HepG2 (cell line): ENCODE measurements at regions not wholly inside any gene's neighbourhood (a gene's known extent, or its start where the extent isn't known, plus 50 kb on each side); places are given as distances from the start of the nearest gene placed in this dataset.

Experiments used
- CHD2 ChIP-seq: IDR thresholded peaks from 2 replicates; pipeline ENCODE4 v1.6.1; 2011; ENCODE audit warnings: low read depth, low read length, improper control_type of control experiment
- GATA4 ChIP-seq: sonication (generic); IDR thresholded peaks from 2 replicates; pipeline ENCODE4 v1.6.1; 2016; ENCODE audit warnings: antibody characterized with exemption, low read depth, borderline replicate concordance
- HDAC6 ChIP-seq: fragments of 200-600 bp; sonication (generic); IDR thresholded peaks from 2 replicates; pipeline ENCODE4 v1.7.0; 2017; ENCODE audit warnings: mild to moderate bottlenecking, antibody characterized with exemption, low read length, low read depth
- KLF9 ChIP-seq: IDR thresholded peaks from 2 replicates; pipeline ENCODE4 v1.6.1; 2016; ENCODE audit warnings: low read depth
- NCOA1 ChIP-seq: sonication (generic); formaldehyde crosslinking; IDR thresholded peaks from 2 replicates; pipeline ENCODE4 v1.9.0; 2021; ENCODE audit warnings: missing genetic modification reagents
- PHF8 ChIP-seq: sonication (generic); formaldehyde crosslinking; IDR thresholded peaks from 2 replicates; pipeline ENCODE4 v1.5.0; 2020; ENCODE audit warnings: missing genetic modification reagents
- PPARG ChIP-seq: conservative IDR thresholded peaks from 2 replicates; pipeline ENCODE4 v1.6.1; 2016; ENCODE audit warnings: missing biosample characterization, missing genetic modification reagents
- RELA ChIP-seq: sonication (generic); formaldehyde crosslinking; IDR thresholded peaks from 2 replicates; pipeline ENCODE4 v1.4.0; 2020; ENCODE audit warnings: missing genetic modification reagents
- SKI ChIP-seq: fragments of 450-650 bp; IDR thresholded peaks from one replicate; pipeline ENCODE4 v1.6.1; 2018; ENCODE audit warnings: mild to moderate bottlenecking; ENCODE audit not compliant: partially characterized antibody
- SMAD1 ChIP-seq: sonication (generic); formaldehyde crosslinking; IDR thresholded peaks from 2 replicates; pipeline ENCODE4 v1.4.0; 2020; ENCODE audit warnings: missing genetic modification reagents, low read depth, mild to moderate bottlenecking, borderline replicate concordance
- SMAD9 ChIP-seq: sonication (generic); formaldehyde crosslinking; IDR thresholded peaks from 2 replicates; pipeline ENCODE4 v1.5.1; 2020; ENCODE audit warnings: mild to moderate bottlenecking, missing genetic modification reagents
- TSC22D2 ChIP-seq: sonication (generic); formaldehyde crosslinking; IDR thresholded peaks from 2 replicates; pipeline ENCODE4 v1.5.1; 2020; ENCODE audit warnings: missing genetic modification reagents, mild to moderate bottlenecking, borderline replicate concordance
- ZC3H13 ChIP-seq: sonication (generic); formaldehyde crosslinking; IDR thresholded peaks from 2 replicates; pipeline ENCODE4 v1.8.1; 2023; ENCODE audit warnings: mild to moderate bottlenecking, missing genetic modification reagents, moderate library complexity
- ZNF251 ChIP-seq: sonication (generic); formaldehyde crosslinking; IDR thresholded peaks from 2 replicates; pipeline ENCODE4 v1.9.0; 2021; ENCODE audit warnings: mild to moderate bottlenecking, missing genetic modification reagents
- ZNF256 ChIP-seq: sonication (generic); formaldehyde crosslinking; conservative IDR thresholded peaks from 2 replicates; pipeline ENCODE4 v1.4.0; 2020; ENCODE audit warnings: missing genetic modification reagents
- ZNF260 ChIP-seq: sonication (generic); formaldehyde crosslinking; IDR thresholded peaks from 2 replicates; pipeline ENCODE4 v1.4.0; 2020; ENCODE audit warnings: missing genetic modification reagents, low read depth, mild to moderate bottlenecking, borderline replicate concordance
- ZNF326 ChIP-seq: sonication (generic); formaldehyde crosslinking; IDR thresholded peaks from 2 replicates; pipeline ENCODE4 v1.4.0; 2020; ENCODE audit warnings: missing genetic modification reagents, borderline replicate concordance
- ZNF34 ChIP-seq: sonication (generic); formaldehyde crosslinking; IDR thresholded peaks from 2 replicates; pipeline ENCODE4 v1.4.0; 2020; ENCODE audit warnings: mild to moderate bottlenecking, missing genetic modification reagents, borderline replicate concordance
- ZNF589 ChIP-seq: sonication (generic); formaldehyde crosslinking; conservative IDR thresholded peaks from 2 replicates; pipeline ENCODE4 v1.8.0; 2022; ENCODE audit warnings: mild to moderate bottlenecking, moderate library complexity, missing genetic modification reagents
- ZNF737 ChIP-seq: sonication (generic); formaldehyde crosslinking; IDR thresholded peaks from 2 replicates; pipeline ENCODE4 v1.5.0; 2020; ENCODE audit warnings: missing genetic modification reagents, mild to moderate bottlenecking, borderline replicate concordance
- ZNF792 ChIP-seq: IDR thresholded peaks from 2 replicates; pipeline ENCODE4 v1.6.1; 2016
- ZNF850 ChIP-seq: sonication (generic); formaldehyde crosslinking; conservative IDR thresholded peaks from 2 replicates; pipeline ENCODE4 v1.9.0; 2021; ENCODE audit warnings: mild to moderate bottlenecking, missing genetic modification reagents
- ZNF891 ChIP-seq: sonication (generic); formaldehyde crosslinking; IDR thresholded peaks from 2 replicates; pipeline ENCODE4 v1.5.0; 2020; ENCODE audit warnings: mild to moderate bottlenecking, missing genetic modification reagents
- ZSCAN9 ChIP-seq: IDR thresholded peaks from 2 replicates; pipeline ENCODE4 v1.6.1; 2016; ENCODE audit warnings: borderline replicate concordance
- TF ChIP-seq, protein P1 (sequence below), 2 experiments: IDR thresholded peaks; 2 replicates each; pipeline ENCODE4 v1.6.1; 2011 to 2012; ENCODE audit warnings: low read length in 2 of 2, borderline replicate concordance in 1 of 2, low read depth in 1 of 2, mild to moderate bottlenecking in 1 of 2, moderate library complexity in 1 of 2
- TF ChIP-seq, protein P2 (sequence below): sonication (generic); formaldehyde crosslinking; IDR thresholded peaks from 2 replicates; pipeline ENCODE4 v1.5.1; 2020; ENCODE audit warnings: missing genetic modification reagents, mild to moderate bottlenecking, borderline replicate concordance

DNA sequence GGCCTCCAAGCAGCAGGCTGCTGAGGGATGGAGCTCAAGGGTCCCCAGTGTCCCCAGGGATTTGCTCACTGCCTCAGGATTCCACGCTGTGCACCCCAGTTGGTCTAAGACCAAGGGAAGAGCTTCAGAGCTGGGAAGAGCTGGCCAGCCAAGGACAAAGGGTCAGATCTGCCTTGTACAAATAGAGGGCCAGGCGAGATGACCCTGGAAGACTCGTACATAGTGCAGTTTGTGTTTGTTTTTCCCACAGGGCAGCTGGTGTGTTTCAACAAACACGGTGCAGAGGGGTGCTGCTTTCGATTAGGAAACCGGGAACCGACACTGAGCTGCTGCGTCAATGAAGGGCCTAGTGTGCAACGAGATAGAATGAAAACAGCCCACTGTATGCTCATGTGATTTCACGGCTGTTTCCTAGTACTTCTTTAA lies 56.1 kb upstream of the TRPM1 start (continued):
- TF ChIP-seq RELA (CRISPR knock-in tag) (no peak), ZNF792 (CRISPR knock-in tag) (peak; percentile 46; the same call in 1 of the 2 replicates), ZNF251 (CRISPR knock-in tag) (no peak), HDAC6 (no peak), PPARG (CRISPR knock-in tag) (peak; percentile 88; the same call in 1 of the 2 replicates), ZSCAN9 (CRISPR knock-in tag) (peak; percentile 77), ZNF891 (no peak), PHF8 (CRISPR knock-in tag) (no peak), ZNF326 (CRISPR knock-in tag) (no peak), GATA4 (peak; percentile 81; the same call in 1 of the 2 replicates), CHD2 (0 out of 2 replicates have a peak, but pooled peaks have one; percentile 24), ZNF737 (no peak), ZNF260 (CRISPR knock-in tag) (no peak), SMAD9 (CRISPR knock-in tag) (no peak), ZNF34 (CRISPR knock-in tag) (no peak), ZC3H13 (CRISPR knock-in tag) (0 out of 2 replicates have a peak, but pooled peaks have one; percentile 20), KLF9 (0 out of 2 replicates have a peak, but pooled peaks have one; percentile 59), TSC22D2 (CRISPR knock-in tag) (no peak), NCOA1 (peak; percentile 98), SMAD1 (CRISPR knock-in tag) (no peak), ZNF589 (peak; percentile 63; the same call in 1 of the 2 replicates), ZNF256 (0 out of 2 replicates have a peak, but pooled peaks have one; percentile 11), SKI (peak; percentile 95), ZNF850 (no peak)
- TF ChIP-seq, protein P1, sequence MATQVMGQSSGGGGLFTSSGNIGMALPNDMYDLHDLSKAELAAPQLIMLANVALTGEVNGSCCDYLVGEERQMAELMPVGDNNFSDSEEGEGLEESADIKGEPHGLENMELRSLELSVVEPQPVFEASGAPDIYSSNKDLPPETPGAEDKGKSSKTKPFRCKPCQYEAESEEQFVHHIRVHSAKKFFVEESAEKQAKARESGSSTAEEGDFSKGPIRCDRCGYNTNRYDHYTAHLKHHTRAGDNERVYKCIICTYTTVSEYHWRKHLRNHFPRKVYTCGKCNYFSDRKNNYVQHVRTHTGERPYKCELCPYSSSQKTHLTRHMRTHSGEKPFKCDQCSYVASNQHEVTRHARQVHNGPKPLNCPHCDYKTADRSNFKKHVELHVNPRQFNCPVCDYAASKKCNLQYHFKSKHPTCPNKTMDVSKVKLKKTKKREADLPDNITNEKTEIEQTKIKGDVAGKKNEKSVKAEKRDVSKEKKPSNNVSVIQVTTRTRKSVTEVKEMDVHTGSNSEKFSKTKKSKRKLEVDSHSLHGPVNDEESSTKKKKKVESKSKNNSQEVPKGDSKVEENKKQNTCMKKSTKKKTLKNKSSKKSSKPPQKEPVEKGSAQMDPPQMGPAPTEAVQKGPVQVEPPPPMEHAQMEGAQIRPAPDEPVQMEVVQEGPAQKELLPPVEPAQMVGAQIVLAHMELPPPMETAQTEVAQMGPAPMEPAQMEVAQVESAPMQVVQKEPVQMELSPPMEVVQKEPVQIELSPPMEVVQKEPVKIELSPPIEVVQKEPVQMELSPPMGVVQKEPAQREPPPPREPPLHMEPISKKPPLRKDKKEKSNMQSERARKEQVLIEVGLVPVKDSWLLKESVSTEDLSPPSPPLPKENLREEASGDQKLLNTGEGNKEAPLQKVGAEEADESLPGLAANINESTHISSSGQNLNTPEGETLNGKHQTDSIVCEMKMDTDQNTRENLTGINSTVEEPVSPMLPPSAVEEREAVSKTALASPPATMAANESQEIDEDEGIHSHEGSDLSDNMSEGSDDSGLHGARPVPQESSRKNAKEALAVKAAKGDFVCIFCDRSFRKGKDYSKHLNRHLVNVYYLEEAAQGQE (IDR thresholded peaks at IDR 0.05; ENCODE audit: borderline replicate concordance in 1 of 2, low read depth in 1 of 2, low read length in 2 of 2) = peak in 1 of 2 experiments; percentile 62; a peak in 1 of 4 replicates
- TF ChIP-seq, protein P2, sequence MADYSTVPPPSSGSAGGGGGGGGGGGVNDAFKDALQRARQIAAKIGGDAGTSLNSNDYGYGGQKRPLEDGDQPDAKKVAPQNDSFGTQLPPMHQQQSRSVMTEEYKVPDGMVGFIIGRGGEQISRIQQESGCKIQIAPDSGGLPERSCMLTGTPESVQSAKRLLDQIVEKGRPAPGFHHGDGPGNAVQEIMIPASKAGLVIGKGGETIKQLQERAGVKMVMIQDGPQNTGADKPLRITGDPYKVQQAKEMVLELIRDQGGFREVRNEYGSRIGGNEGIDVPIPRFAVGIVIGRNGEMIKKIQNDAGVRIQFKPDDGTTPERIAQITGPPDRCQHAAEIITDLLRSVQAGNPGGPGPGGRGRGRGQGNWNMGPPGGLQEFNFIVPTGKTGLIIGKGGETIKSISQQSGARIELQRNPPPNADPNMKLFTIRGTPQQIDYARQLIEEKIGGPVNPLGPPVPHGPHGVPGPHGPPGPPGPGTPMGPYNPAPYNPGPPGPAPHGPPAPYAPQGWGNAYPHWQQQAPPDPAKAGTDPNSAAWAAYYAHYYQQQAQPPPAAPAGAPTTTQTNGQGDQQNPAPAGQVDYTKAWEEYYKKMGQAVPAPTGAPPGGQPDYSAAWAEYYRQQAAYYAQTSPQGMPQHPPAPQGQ (CRISPR knock-in tag) = no peak
